Naive thymus-derived CD8-positive, alpha-beta T cell (primary cell): ENCODE measurements at regions not wholly inside any gene's neighbourhood (a gene's known extent, or its start where the extent isn't known, plus 50 kb on each side); places are given as distances from the start of the nearest gene placed in this dataset.
A peak's percentile ranks its signal among the peaks of the same experiment; 100 is the strongest.

ENCODE experiments used
- ATAC-seq, 2 donors: fragments of 150-1000 bp; cut with Tn5 transposase in 1 of 2; sonication (Bioruptor Pico), chemical (Tn5 transposase) in 1 of 2; 1 replicate in 1 of 2; 2 replicates in 1 of 2; pipeline ENCODE4 v1.10.0; 2021; ENCODE audit warnings: mild to moderate bottlenecking in 2 of 2, moderate library complexity in 2 of 2
- POLR2A ChIA-PET: fragments of 350-600 bp; sonication (Branson Sonifier 250); formaldehyde crosslinking; loops from one replicate; lab custom pipeline; 2021; ENCODE audit warnings: antibody characterized with exemption; lab: Charles Lee
- DNase-seq, 10 donors: peaks; one replicate each; pipeline versions ENCODE4 v3.0.0 to v3.0.0-alpha.2; 2020 to 2022
- H3K27ac Mint-ChIP-seq, 10 donors: one replicate each; pipeline ENCODE4 v1.8.0; 2020 to 2022; ENCODE audit warnings: mild to moderate bottlenecking in 10 of 10, mixed read lengths in 10 of 10, moderate library complexity in 4 of 10, inconsistent platforms in 1 of 10
- H3K27me3 Mint-ChIP-seq, 5 donors: one replicate each; pipeline ENCODE4 v1.8.0; 2021 to 2022; ENCODE audit warnings: mixed read lengths in 5 of 5
- H3K36me3 Mint-ChIP-seq, 3 donors: one replicate each; pipeline ENCODE4 v1.8.0; 2020 to 2022; ENCODE audit warnings: mixed read lengths in 3 of 3, mild to moderate bottlenecking in 2 of 3, inconsistent platforms in 1 of 3
- H3K4me1 Mint-ChIP-seq, 4 donors: one replicate each; pipeline ENCODE4 v1.8.0; 2021 to 2022; ENCODE audit warnings: mixed read lengths in 4 of 4
- H3K4me3 Mint-ChIP-seq, 10 donors: one replicate each; pipeline ENCODE4 v1.8.0; 2020 to 2022; ENCODE audit warnings: mild to moderate bottlenecking in 10 of 10, mixed read lengths in 10 of 10, moderate library complexity in 6 of 10, inconsistent platforms in 1 of 10
- H3K9me3 Mint-ChIP-seq, 9 donors: one replicate each; pipeline ENCODE4 v1.8.0; 2020 to 2022; ENCODE audit warnings: mixed read lengths in 9 of 9, mild to moderate bottlenecking in 3 of 9, inconsistent platforms in 1 of 9, moderate library complexity in 1 of 9

DNA sequence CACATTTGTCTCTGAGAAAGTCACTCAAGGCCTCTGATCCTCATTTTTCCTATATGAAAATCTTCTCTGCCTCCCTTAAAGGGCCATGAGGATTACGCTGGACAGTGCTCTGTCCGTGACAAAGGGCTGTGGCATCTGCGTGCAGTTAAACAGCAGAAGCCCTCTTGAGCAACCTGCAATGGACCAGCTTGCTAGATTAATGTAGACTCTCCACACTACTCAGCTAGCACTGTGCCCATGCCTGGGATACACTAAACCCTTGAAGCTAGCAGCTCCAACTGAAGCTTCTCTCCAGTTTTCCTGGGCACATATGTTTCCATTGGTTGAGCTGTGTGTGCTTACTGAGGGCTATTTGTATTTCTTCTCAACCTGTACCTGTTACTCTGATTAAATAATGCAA, 303.8 kb downstream of the RPLP1 start:
- peaks cover 0 to 10% (median 8%) of the 10 kb centered on the region in 9 donors for H3K9me3 Mint-ChIP-seq
- H3K27ac Mint-ChIP-seq = peak overlapping the region in 6 of 10 donors; percentile 34 to 93 (median 68)
- peaks cover 44 to 87% (median 80%) of the 10 kb centered on the region in 4 donors for H3K4me1 Mint-ChIP-seq
- peak overlapping the region in 7 of 10 donors; percentile 17 to 80 (median 69) for H3K4me3 Mint-ChIP-seq
- peaks cover 6 to 35% (median 10%) of the 10 kb centered on the region in 5 donors for H3K27me3 Mint-ChIP-seq
- no peak for ATAC-seq
- POLR2A ChIA-PET = interaction anchor here (0.9 to 10.1 kb wide), 6 partner anchors 12 to 341 kb away, joined by 3 to 138 read pairs (median 4); partner anchors contain the start of gene TLE3
- peaks cover 0 to 6% (median 4%) of the 10 kb centered on the region in 3 donors for H3K36me3 Mint-ChIP-seq
- no peak for DNase-seq

GRCh38 chr15:69757186-69757585, 304.6 kb downstream of the RPLP1 start:
- Mint-ChIP-seq H3K4me3 (peak overlapping the region in 8 of 10 donors; percentile 25 to 77 (median 52)), H3K36me3 (peaks cover 0 to 6% (median 4%) of the 10 kb centered on the region in 3 donors), H3K27ac (peak overlapping the region in 5 of 10 donors; percentile 44 to 93 (median 78)), H3K27me3 (peaks cover 3 to 28% (median 4%) of the 10 kb centered on the region in 5 donors), H3K9me3 (peaks cover 0 to 10% (median 7%) of the 10 kb centered on the region in 9 donors), H3K4me1 (peaks cover 44 to 94% (median 87%) of the 10 kb centered on the region in 4 donors)
- ATAC-seq (no peak), DNase-seq (peak in 1 of 10 donors; percentile 33)
- POLR2A ChIA-PET = interaction anchor here (0.6 to 10.1 kb wide), 5 partner anchors 39 to 818 kb away, joined by 3 to 138 read pairs (median 5); partner anchors contain the start of gene TLE3

DNA sequence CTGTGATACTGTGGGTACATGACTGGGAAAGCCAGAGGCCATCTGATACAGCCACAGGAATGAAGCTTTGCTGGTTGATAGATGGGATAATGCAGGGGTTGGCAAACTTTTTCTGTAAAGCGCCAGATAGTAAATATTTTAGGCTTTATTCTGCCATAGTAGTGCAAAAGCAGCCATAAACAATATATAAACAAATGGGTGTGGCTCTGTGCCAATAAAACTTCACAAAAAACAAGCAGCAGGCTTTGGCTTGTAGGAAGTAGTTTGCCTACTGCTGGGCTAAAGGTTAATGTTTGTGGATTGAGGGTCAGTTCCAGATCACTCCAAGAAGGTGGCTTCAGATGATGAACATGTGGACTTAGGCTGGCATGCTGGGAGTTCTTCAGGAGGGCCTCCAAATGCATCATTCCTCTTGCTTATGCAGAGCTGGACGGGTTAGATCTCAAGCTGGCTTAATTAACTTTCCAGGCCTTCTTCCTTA, 305.7 kb downstream of the RPLP1 start:
- H3K27ac Mint-ChIP-seq = peak overlapping the region; percentile 42 to 97 (median 89)
- peaks cover 0 to 16% (median 4%) of the 10 kb centered on the region in 5 donors for H3K27me3 Mint-ChIP-seq
- no peaks in the 10 kb centered on the region for H3K36me3 Mint-ChIP-seq
- H3K9me3 Mint-ChIP-seq = peaks cover 0 to 6% (median 1%) of the 10 kb centered on the region in 9 donors
- peak overlapping the region; percentile 54 to 88 (median 72) for H3K4me3 Mint-ChIP-seq
- DNase-seq (no peak), ATAC-seq (no peak)
- POLR2A ChIA-PET = interaction anchor here (0.9 to 10.1 kb wide), 8 partner anchors 15 to 339 kb away, joined by 3 to 138 read pairs (median 3); partner anchors contain the start of gene TLE3
- H3K4me1 Mint-ChIP-seq = peaks cover 46 to 97% (median 90%) of the 10 kb centered on the region in 4 donors

GRCh38 chr15:69758810-69759790, 306.5 kb downstream of the RPLP1 start:
- POLR2A ChIA-PET = interaction anchor here (0.7 to 10.1 kb wide), 11 partner anchors 10 to 735 kb away, joined by 3 to 138 read pairs (median 3); partner anchors contain the start of gene TLE3
- Mint-ChIP-seq H3K27ac (peak overlapping the region; percentile 42 to 97 (median 89)), H3K4me3 (peak overlapping the region; percentile 54 to 88 (median 72)), H3K4me1 (peaks cover 46 to 94% (median 83%) of the 10 kb centered on the region in 4 donors), H3K9me3 (peaks cover 0 to 4% (median 0%) of the 10 kb centered on the region in 9 donors), H3K27me3 (peaks cover 0 to 17% (median 4%) of the 10 kb centered on the region in 5 donors), H3K36me3 (no peaks in the 10 kb centered on the region)
- ATAC-seq (peak; percentile 61 to 83), DNase-seq (peak; percentile 53 to 96 (median 90))

DNA sequence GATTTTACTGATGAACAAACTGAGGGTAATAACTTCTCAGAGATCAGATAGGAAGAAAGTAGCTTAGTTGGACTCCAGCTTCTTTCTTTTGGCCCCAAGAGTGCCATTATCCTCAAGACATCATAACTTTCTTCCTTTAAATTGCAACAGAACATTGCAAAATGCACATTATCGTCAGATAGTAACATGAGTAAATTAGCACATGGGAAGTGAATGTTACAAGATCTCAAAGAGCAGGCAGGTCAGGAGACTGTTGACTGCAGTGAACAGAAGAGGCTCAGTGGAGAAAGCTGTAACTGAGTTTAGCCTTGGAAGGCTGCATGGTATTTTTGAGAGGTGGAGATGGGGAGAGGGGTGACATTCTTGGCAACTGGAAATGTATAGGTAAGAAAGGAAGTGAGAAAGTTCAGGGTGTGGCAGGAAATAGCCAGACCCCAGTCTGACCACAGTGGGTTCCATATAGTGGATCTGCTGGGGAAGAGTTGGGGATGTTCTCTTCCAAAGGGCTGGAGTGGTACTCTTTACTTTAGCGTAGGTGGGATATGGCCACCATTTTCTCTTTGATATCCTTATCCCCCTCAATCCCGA, 307.7 kb downstream of the RPLP1 start:
- Mint-ChIP-seq H3K36me3 (no peaks in the 10 kb centered on the region), H3K27ac (peak overlapping the region; percentile 41 to 97 (median 82)), H3K27me3 (peaks cover 0 to 8% (median 3%) of the 10 kb centered on the region in 5 donors), H3K4me3 (peak overlapping the region; percentile 36 to 79 (median 68)), H3K9me3 (peaks cover 0 to 2% (median 0%) of the 10 kb centered on the region in 9 donors), H3K4me1 (peaks cover 37 to 82% (median 70%) of the 10 kb centered on the region in 4 donors)
- POLR2A ChIA-PET = interaction anchor here (0.7 to 10.1 kb wide), 13 partner anchors 9 to 337 kb away, joined by 3 to 138 read pairs (median 4); partner anchors contain the start of gene TLE3
- DNase-seq = no peak
- peak in 1 of 2 donors; percentile 3 for ATAC-seq

DNA sequence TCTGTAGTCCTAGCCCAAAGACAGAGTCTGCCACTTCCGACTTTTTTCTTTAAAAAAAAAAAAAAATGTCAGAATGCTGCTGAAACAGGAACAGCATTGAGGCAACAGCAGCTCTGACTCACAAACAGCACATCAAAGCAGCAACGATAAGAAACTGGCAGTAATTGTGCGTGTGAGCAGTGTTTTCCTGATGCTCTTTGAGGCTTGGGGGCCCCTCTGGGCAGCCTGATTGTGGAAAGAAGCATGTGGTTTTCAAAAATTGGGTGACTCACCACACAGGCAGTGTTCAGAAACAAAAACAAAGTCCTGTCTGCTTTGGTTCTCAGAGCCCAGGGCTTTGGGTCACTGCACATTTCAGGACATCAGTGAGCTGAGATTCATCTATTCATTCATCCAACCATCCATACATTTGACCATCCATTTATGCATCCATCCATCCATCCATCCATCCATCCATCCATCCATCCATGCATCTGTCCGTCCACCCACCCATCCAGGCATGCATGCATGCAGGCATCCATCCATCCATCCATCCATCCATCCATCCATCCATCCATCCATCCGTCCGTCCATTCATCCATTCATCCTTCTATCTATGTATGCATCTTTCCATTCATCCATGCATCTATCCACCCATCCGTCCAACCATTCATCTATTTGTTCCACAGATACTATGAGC, 308.4 kb downstream of the RPLP1 start:
- peak overlapping the region; percentile 41 to 97 (median 82) for H3K27ac Mint-ChIP-seq
- peak overlapping the region; percentile 36 to 79 (median 68) for H3K4me3 Mint-ChIP-seq
- DNase-seq = peak; percentile 35 to 92 (median 75)
- ATAC-seq = peak; percentile 71 to 76
- POLR2A ChIA-PET = interaction anchor here (0.6 to 10.1 kb wide), 11 partner anchors 9 to 340 kb away, joined by 3 to 138 read pairs (median 5); partner anchors contain the start of gene TLE3
- peaks cover 32 to 75% (median 64%) of the 10 kb centered on the region in 4 donors for H3K4me1 Mint-ChIP-seq
- peaks cover 0 to 8% (median 3%) of the 10 kb centered on the region in 5 donors for H3K27me3 Mint-ChIP-seq
- peaks cover 0 to 2% (median 0%) of the 10 kb centered on the region in 9 donors for H3K9me3 Mint-ChIP-seq
- H3K36me3 Mint-ChIP-seq = no peaks in the 10 kb centered on the region

GRCh38 chr15:69762373-69763148, 309.9 kb downstream of the RPLP1 start:
- H3K4me1 Mint-ChIP-seq = peaks cover 29 to 60% (median 48%) of the 10 kb centered on the region in 4 donors
- H3K9me3 Mint-ChIP-seq = peaks cover 0 to 8% (median 2%) of the 10 kb centered on the region in 9 donors
- ATAC-seq = no peak
- no peaks in the 10 kb centered on the region for H3K36me3 Mint-ChIP-seq
- POLR2A ChIA-PET = interaction anchor here (0.8 to 1.9 kb wide), 3 partner anchors 11 to 713 kb away, joined by 3 to 6 read pairs (median 5); no protein-coding TSS in a partner anchor
- no peak for DNase-seq
- peak overlapping the region in 4 of 10 donors; percentile 47 to 82 (median 62) for H3K27ac Mint-ChIP-seq
- H3K27me3 Mint-ChIP-seq = peaks cover 0 to 8% (median 4%) of the 10 kb centered on the region in 5 donors
- peak overlapping the region in 1 of 10 donors; percentile 4 for H3K4me3 Mint-ChIP-seq

DNA sequence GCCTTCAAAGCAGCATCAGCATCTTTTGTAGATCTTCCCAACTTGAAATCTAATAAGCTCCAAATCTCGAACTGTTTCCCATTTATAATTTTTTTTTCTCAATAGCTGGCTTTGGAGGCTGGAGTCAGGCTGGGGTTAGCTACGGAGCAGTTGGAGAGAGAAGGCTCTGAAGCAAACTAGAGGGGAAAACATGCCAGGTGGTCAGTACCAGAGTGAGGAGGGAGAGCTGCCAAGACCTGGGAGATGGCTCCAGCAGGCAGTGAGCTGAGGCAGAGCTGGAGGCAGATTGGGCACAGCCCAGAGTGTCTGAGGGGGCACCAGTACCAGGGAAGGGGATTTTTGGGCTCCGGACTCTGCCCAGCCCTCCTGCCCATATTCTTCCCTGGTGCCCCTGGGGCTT, 311.2 kb downstream of the RPLP1 start:
- Mint-ChIP-seq H3K9me3 (peaks cover 0 to 10% (median 3%) of the 10 kb centered on the region in 9 donors), H3K4me3 (no peak overlapping the region), H3K4me1 (peaks cover 23 to 50% (median 37%) of the 10 kb centered on the region in 4 donors), H3K36me3 (no peaks in the 10 kb centered on the region), H3K27me3 (peaks cover 0 to 8% (median 4%) of the 10 kb centered on the region in 5 donors), H3K27ac (peak overlapping the region in 2 of 10 donors; percentile 24 to 57)
- no peak for ATAC-seq
- DNase-seq = no peak
- POLR2A ChIA-PET = interaction anchor here (1.9 kb wide), 1 partner anchor 12 kb away, joined by 6 read pairs; no protein-coding TSS in a partner anchor

DNA sequence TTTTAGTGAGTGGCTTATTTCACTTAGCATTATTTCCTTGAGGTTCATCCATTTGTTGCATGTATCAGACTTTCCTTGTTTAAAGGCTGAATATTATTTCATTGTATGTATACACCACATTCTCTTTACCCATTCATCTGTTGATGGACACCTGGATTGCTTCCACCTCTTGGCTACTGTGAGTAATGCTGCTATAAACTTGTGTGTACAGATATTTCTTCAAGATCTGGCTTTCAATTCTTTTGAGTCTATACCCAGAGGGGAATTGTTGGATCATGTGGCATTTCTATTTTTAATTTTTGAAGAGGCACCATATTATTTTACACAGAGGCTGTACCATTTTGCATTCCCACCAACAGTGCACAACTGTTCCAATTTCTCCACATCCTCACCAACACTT, 313.5 kb downstream of the RPLP1 start:
- Mint-ChIP-seq H3K9me3 (peaks cover 0 to 9% (median 3%) of the 10 kb centered on the region in 9 donors), H3K27me3 (peaks cover 4 to 27% (median 11%) of the 10 kb centered on the region in 5 donors), H3K4me1 (peaks cover 18 to 41% (median 27%) of the 10 kb centered on the region in 4 donors), H3K4me3 (no peak overlapping the region), H3K36me3 (no peaks in the 10 kb centered on the region), H3K27ac (peak overlapping the region in 1 of 10 donors; percentile 26)
- ATAC-seq (no peak), DNase-seq (no peak)
- POLR2A ChIA-PET = no interaction called here

DNA sequence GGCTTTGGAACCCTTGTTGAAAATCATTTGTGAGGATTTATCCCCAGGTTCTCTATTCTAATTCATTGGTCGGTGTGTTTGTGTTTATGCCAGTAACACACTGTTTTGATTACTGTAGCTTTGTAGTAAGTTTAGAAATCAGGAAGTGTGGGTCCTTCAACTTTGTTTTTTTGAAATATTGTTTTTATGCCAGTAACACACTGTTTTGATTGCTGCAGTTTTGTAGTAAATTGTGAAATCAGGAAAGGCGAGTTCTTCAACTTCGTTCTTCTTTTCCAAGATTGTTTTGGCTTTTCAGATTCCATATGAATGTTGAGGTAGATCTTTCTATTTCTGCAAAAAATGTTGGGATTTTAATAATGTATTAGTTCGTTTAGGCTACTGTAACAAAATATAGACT, 314.6 kb downstream of the RPLP1 start:
- Mint-ChIP-seq H3K4me3 (no peak overlapping the region), H3K9me3 (peaks cover 0 to 9% (median 3%) of the 10 kb centered on the region in 9 donors), H3K27me3 (peaks cover 4 to 38% (median 19%) of the 10 kb centered on the region in 5 donors), H3K36me3 (no peaks in the 10 kb centered on the region), H3K4me1 (peaks cover 10 to 30% (median 20%) of the 10 kb centered on the region in 4 donors), H3K27ac (no peak overlapping the region)
- DNase-seq = no peak
- ATAC-seq = no peak
- POLR2A ChIA-PET = no interaction called here
